ENCODE measurements at regions not wholly inside any gene's neighbourhood (a gene's known extent, or its start where the extent isn't known, plus 50 kb on each side); places are given as distances from the start of the nearest gene placed in this dataset.

GRCh38 chr1:55708781-55709180, 493.6 kb upstream of the USP24 start:
- TF ChIP-seq POLR2A (IDR thresholded peaks at IDR 0.05; ENCODE audit: low read depth, low read length): no peak
- TF ChIP-seq POLR2AphosphoS5 (IDR thresholded peaks at IDR 0.05; ENCODE audit: low read depth, low read length): no peak
